BE2C (cell line): ENCODE measurements at regions not wholly inside any gene's neighbourhood (a gene's known extent, or its start where the extent isn't known, plus 50 kb on each side); places are given as distances from the start of the nearest gene placed in this dataset.

ENCODE experiments used
- DNase-seq: peaks from one replicate; pipeline ENCODE4 v3.0.0-alpha.2; 2020
- H3K27me3 ChIP-seq: fragments of 250-450 bp; sonication (Bioruptor Pico); 2 replicates; pipeline ENCODE4 v1.5.1; 2020; ENCODE audit warnings: mild to moderate bottlenecking
- H3K36me3 ChIP-seq: fragments of 250-450 bp; sonication (Bioruptor Pico); 2 replicates; pipeline ENCODE4 v1.5.1; 2020; ENCODE audit warnings: mild to moderate bottlenecking
- H3K4me1 ChIP-seq: fragments of 250-450 bp; sonication (Bioruptor Pico); 2 replicates; pipeline ENCODE4 v1.5.1; 2020
- H3K4me3 ChIP-seq: 2 replicates; pipeline ENCODE4 v1.5.1; 2011; ENCODE audit warnings: low read depth, low read length
- H3K9me3 ChIP-seq: fragments of 250-450 bp; sonication (Bioruptor Pico); 2 replicates; pipeline ENCODE4 v1.5.1; 2020
- CTCF ChIP-seq: IDR thresholded peaks from 2 replicates; pipeline ENCODE4 v1.5.1; 2012; ENCODE audit warnings: mild to moderate bottlenecking, low read depth, low read length

- no peak for TF ChIP-seq CTCF
- no peak for DNase-seq
- Histone ChIP-seq H3K9me3 (no peaks in the 10 kb centered on the region), H3K4me3 (no peak overlapping the region), H3K36me3 (no peaks in the 10 kb centered on the region), H3K27me3 (no peaks in the 10 kb centered on the region), H3K4me1 (no peaks in the 10 kb centered on the region)
Measured at GRCh38 chr10:81042647-81043046, 504.9 kb downstream of the SH2D4B start.

GRCh38 chr10:81065474-81065873, 527.8 kb downstream of the SH2D4B start:
- no peaks in the 10 kb centered on the region for H3K36me3 ChIP-seq
- H3K4me1 ChIP-seq, result no peaks in the 10 kb centered on the region
- no peak for TF ChIP-seq CTCF
- no peak for DNase-seq
- no peaks in the 10 kb centered on the region for H3K9me3 ChIP-seq
- H3K27me3 ChIP-seq, result no peaks in the 10 kb centered on the region
- no peak overlapping the region for H3K4me3 ChIP-seq

- H3K4me1 ChIP-seq, result no peaks in the 10 kb centered on the region
- no peaks in the 10 kb centered on the region for H3K27me3 ChIP-seq
- no peaks in the 10 kb centered on the region for H3K36me3 ChIP-seq
- H3K4me3 ChIP-seq, result no peak overlapping the region
- no peak for TF ChIP-seq CTCF
- no peak for DNase-seq
- no peaks in the 10 kb centered on the region for H3K9me3 ChIP-seq
Measured at GRCh38 chr10:81068460-81068859, 530.8 kb downstream of the SH2D4B start.

- H3K4me3 ChIP-seq, result no peak overlapping the region
- DNase-seq, result no peak
- no peaks in the 10 kb centered on the region for H3K9me3 ChIP-seq
- no peak for TF ChIP-seq CTCF
- no peaks in the 10 kb centered on the region for H3K4me1 ChIP-seq
- no peaks in the 10 kb centered on the region for H3K27me3 ChIP-seq
- H3K36me3 ChIP-seq, result no peaks in the 10 kb centered on the region
Measured at GRCh38 chr10:81071087-81071796, 533.5 kb downstream of the SH2D4B start.

- Histone ChIP-seq H3K9me3 (no peaks in the 10 kb centered on the region), H3K36me3 (no peaks in the 10 kb centered on the region), H3K4me1 (no peaks in the 10 kb centered on the region), H3K4me3 (no peak overlapping the region), H3K27me3 (no peaks in the 10 kb centered on the region)
- TF ChIP-seq CTCF, result no peak
- no peak for DNase-seq
Measured at GRCh38 chr10:81073155-81073554, 535.5 kb downstream of the SH2D4B start.

- Histone ChIP-seq H3K4me3 (no peak overlapping the region), H3K27me3 (no peaks in the 10 kb centered on the region), H3K9me3 (no peaks in the 10 kb centered on the region), H3K4me1 (no peaks in the 10 kb centered on the region), H3K36me3 (no peaks in the 10 kb centered on the region)
- no peak for DNase-seq
- 0 out of 2 replicates have a peak, but pooled peaks have one; percentile 31 for TF ChIP-seq CTCF
Measured at GRCh38 chr10:81081887-81082620, 544.4 kb downstream of the SH2D4B start.
